Fibroblast of villous mesenchyme (primary cell): ENCODE measurements at regions not wholly inside any gene's neighbourhood (a gene's known extent, or its start where the extent isn't known, plus 50 kb on each side); places are given as distances from the start of the nearest gene placed in this dataset.

Experiments used
- DNase-seq: peaks from one replicate; pipeline ENCODE4 v3.0.0-alpha.2; 2010; ENCODE audit warnings: low read depth
- H3K4me3 ChIP-seq: 2 replicates; pipeline ENCODE4 v1.5.1; 2011; ENCODE audit warnings: low read depth, mild to moderate bottlenecking, low read length
- TF ChIP-seq, protein P1 (sequence below): IDR thresholded peaks from 2 replicates; pipeline ENCODE4 v1.5.1; 2012; ENCODE audit warnings: low read depth, mild to moderate bottlenecking, low read length; ENCODE audit not compliant: insufficient read depth

DNA sequence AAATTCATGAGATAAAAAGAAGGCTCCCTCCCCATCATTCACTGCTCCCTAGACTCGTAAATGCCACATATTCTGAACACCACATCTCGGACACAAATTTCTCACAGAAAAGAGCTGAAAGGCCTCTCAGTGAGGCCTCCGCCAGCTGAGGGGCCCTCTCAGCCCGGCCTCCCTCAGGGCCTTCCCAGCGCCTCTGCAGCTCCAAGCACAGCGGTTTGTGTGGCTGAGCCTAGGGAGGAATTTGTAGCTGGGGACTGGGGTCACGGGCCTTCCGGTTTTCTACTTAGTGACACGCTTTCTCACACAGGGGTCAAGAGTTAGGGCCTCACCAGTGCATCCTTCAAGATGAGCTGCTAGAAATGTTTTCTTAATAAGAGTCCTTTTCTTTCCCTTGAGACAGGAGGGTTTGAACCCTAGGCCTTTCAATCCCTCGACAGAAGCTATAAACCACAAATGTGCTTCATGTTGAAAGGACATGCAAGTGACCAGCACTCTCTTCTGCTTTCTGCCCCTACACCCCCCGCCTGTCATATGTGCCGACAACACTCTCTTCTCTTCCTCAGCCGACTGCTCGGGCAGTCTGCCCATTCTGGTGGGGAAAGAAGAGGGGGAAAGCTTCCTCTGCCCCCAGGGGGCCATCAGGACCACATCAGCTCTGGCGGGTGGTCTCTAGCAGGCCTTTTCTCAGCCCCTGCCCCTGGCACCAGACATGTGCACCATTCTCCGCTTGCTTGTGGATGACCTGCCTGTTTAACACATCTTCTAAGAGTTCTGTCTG lies 104.9 kb downstream of the CHIC2 start:
- no peak overlapping the region for H3K4me3 ChIP-seq
- TF ChIP-seq, protein P1, sequence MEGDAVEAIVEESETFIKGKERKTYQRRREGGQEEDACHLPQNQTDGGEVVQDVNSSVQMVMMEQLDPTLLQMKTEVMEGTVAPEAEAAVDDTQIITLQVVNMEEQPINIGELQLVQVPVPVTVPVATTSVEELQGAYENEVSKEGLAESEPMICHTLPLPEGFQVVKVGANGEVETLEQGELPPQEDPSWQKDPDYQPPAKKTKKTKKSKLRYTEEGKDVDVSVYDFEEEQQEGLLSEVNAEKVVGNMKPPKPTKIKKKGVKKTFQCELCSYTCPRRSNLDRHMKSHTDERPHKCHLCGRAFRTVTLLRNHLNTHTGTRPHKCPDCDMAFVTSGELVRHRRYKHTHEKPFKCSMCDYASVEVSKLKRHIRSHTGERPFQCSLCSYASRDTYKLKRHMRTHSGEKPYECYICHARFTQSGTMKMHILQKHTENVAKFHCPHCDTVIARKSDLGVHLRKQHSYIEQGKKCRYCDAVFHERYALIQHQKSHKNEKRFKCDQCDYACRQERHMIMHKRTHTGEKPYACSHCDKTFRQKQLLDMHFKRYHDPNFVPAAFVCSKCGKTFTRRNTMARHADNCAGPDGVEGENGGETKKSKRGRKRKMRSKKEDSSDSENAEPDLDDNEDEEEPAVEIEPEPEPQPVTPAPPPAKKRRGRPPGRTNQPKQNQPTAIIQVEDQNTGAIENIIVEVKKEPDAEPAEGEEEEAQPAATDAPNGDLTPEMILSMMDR = no peak
- no peak for DNase-seq

DNA sequence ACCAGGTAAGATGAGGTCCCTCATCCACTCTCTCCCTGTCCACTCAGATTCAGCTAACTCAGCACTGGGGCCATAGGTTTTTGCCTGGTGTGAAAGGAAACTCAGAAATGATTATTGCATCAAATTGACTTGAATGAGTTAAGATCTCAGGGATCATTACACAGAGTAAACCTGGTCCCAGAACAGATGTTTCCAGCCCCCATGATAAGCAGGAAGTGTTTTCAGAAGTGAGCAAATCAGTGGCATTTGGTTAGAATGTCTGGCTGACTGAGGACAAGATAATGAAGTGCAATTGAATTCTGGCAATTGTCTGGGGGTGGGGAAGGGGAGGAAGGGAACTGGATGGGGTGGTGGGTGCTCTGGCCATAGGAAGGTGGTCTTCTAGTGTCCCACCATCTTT lies 108.0 kb downstream of the CHIC2 start:
- DNase-seq = no peak
- H3K4me3 ChIP-seq = no peak overlapping the region
- TF ChIP-seq, protein P1 = no peak

DNA sequence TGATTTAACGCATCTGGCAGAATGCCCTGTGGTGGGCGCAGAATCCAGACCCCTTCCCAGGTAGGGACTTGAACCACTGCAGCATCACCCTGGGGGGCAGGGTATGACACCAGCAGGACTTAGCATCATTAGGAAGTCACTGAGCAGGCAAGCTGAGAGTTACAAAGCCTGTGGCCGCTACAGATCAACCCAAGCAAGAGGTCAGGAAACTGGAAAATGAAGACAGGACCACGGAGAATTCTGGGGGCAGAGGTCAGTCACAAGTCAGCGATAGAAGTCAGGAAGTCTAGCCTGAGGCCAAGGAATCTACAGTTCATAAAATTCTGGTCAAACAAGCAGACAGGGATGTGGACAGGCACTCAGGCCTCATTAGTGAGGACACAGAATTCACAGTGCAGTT lies 108.4 kb downstream of the CHIC2 start:
- DNase-seq = no peak
- H3K4me3 ChIP-seq = no peak overlapping the region
- TF ChIP-seq, protein P1 = no peak

DNA sequence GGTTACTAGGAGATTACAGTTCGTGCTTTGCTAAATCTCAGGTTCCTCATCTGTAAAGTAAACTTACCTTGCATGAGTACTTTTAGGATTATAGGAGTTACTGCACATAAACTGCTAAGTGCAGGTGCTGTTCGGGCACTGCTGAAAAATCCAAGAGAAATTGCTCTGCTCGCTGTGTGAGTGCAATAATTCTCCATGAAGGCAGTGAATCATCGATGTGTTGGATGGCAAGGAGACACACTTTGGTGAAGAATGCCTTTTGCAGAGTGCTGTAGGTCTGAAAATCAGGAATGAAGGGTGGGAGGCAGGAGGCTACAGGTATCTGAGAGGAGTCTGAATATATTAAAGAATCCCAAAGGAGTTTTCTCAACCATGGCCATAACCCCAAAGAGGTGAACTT lies 113.0 kb downstream of the CHIC2 start:
- H3K4me3 ChIP-seq = no peak overlapping the region
- TF ChIP-seq, protein P1 = no peak
- DNase-seq = no peak

DNA sequence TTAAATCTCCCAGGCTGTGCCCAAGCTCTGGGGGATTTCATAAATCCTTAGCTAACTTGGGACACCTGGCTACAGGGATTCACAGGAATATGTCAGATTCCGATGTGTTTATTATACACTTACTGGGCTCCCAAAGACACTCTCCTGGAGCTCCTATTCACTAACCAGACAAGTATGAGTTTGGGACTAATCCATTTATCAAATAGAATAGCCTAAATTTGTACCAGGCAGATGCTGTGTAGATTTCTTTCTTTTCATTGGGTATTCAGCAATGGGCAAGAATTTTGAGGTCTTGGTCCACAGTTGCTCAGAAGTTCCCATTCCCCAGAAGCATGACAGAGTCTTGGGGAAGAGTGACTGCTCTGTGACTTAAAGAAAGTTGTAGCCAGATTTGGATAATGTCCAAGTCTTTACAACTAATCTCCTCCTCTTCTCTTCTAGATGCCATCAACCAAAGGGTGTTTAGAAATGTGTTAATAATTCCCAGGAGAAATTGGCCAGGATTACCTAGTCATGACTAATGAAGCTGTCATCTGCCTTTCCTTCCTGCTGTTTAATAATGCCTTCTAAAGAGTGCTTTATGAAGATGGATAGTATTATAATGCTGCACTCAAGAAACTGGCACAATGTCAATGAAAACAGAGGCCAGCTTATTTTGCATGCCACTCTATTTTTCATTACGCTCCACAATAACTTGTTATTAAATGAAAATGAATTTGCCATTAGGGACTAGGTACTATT lies 120.9 kb downstream of the CHIC2 start:
- H3K4me3 ChIP-seq = no peak overlapping the region
- peak; percentile 43 for DNase-seq
- TF ChIP-seq, protein P1 = no peak

DNA sequence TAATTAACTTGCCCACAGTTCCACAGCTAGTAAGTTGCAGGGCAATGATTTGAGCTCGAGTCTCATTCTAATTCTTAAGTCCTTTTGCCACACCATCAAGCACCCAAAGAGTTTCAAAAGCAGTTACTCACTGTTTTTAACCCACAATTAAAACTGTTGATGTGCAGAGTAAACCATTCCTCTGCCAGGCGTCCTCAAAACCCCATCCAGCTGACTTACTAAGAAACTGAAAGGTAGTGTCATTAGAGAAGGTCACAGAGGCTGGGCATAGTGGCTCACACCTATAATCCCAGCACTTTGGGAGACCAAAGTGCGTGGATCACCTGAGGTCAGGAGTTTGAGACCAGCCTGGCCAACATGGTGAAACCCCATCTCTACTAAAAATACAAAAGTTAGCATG lies 121.7 kb downstream of the CHIC2 start:
- no peak for DNase-seq
- TF ChIP-seq, protein P1 = no peak
- no peak overlapping the region for H3K4me3 ChIP-seq
